ENCODE measurements at regions not wholly inside any gene's neighbourhood (a gene's known extent, or its start where the extent isn't known, plus 50 kb on each side); places are given as distances from the start of the nearest gene placed in this dataset.
"Not testable (repeated sequence)": the region's sequence is repeated elsewhere in the genome, so short reads cannot be mapped to it uniquely, and the experiment has no call there.

GRCh38 chr5:99765011-99765410 lies 770.2 kb upstream of the FAM174A start:
- Mint-ChIP-seq H3K27ac (no peak overlapping the region), H3K4me1 (peaks cover 4% of the 10 kb centered on the region), H3K9me3 (peaks cover 14% of the 10 kb centered on the region), H3K4me3 (no peak overlapping the region), H3K36me3 (ENCODE audit: low read depth) (peaks cover 2% of the 10 kb centered on the region), H3K27me3 (ENCODE audit: insufficient read depth) (no peaks in the 10 kb centered on the region)
- WGBS, 2 experiments (ENCODE audit: insufficient coverage in 1 of 2, insufficient read length in 1 of 2), result 86 to 100% methylated on average over 2 to 3 of the region's 3 CpGs
- Histone ChIP-seq H3K27me3 (ENCODE audit: control insufficient read depth, insufficient read depth, low read length, poor library complexity, severe bottlenecking) (no peaks in the 10 kb centered on the region), H3K9ac (ENCODE audit: extremely low read depth, low read length, poor library complexity, severe bottlenecking) (no peak overlapping the region), H3K36me3 (ENCODE audit: control insufficient read depth, insufficient read depth, low read length) (no peaks in the 10 kb centered on the region), H3K4me1 (ENCODE audit: control insufficient read depth, insufficient read depth, low read length) (no peaks in the 10 kb centered on the region), H3K9me3 (ENCODE audit: control insufficient read depth, low read length) (peaks cover 5% of the 10 kb centered on the region), H3K4me3 (ENCODE audit: low read length) (no peak overlapping the region), H3K27ac (ENCODE audit: low read depth, low read length) (no peak overlapping the region)
- no peak for TF ChIP-seq CTCF (conservative IDR thresholded peaks at IDR 0.05)
- no peak for DNase-seq

GRCh38 chr5:99763021-99763774 lies 772.0 kb upstream of the FAM174A start:
- no peaks in the 10 kb centered on the region for H3K27me3 Mint-ChIP-seq (ENCODE audit: insufficient read depth)
- H3K4me1 ChIP-seq (ENCODE audit: control insufficient read depth, insufficient read depth, low read length), result no peaks in the 10 kb centered on the region
- H3K9me3 ChIP-seq (ENCODE audit: control insufficient read depth, low read length), result peaks cover 12% of the 10 kb centered on the region
- WGBS, 2 experiments (ENCODE audit: insufficient coverage in 1 of 2, insufficient read length in 1 of 2), result 84 to 85% methylated on average over 8 to 11 of the region's 11 CpGs
- H3K4me3 Mint-ChIP-seq, result no peak overlapping the region
- H3K9me3 Mint-ChIP-seq, result peaks cover 20% of the 10 kb centered on the region
- H3K9ac ChIP-seq (ENCODE audit: extremely low read depth, low read length, poor library complexity, severe bottlenecking), result no peak overlapping the region
- no peaks in the 10 kb centered on the region for H3K27me3 ChIP-seq (ENCODE audit: control insufficient read depth, insufficient read depth, low read length, poor library complexity, severe bottlenecking)
- TF ChIP-seq CTCF (conservative IDR thresholded peaks at IDR 0.05), result no peak
- H3K4me3 ChIP-seq (ENCODE audit: low read length), result no peak overlapping the region
- no peak overlapping the region for H3K27ac ChIP-seq (ENCODE audit: low read depth, low read length)
- H3K27ac Mint-ChIP-seq, result peak overlapping the region; percentile 77
- no peaks in the 10 kb centered on the region for H3K36me3 ChIP-seq (ENCODE audit: control insufficient read depth, insufficient read depth, low read length)
- peaks cover 2% of the 10 kb centered on the region for H3K36me3 Mint-ChIP-seq (ENCODE audit: low read depth)
- DNase-seq, result peak; percentile 67
- H3K4me1 Mint-ChIP-seq, result peaks cover 4% of the 10 kb centered on the region

- no peak for DNase-seq
Measured at GRCh38 chr5:99747342-99747741, 787.8 kb upstream of the FAM174A start.

GRCh38 chr5:99733146-99733545 lies 802.0 kb upstream of the FAM174A start:
- not testable (repeated sequence) for DNase-seq; H3K9ac ChIP-seq (ENCODE audit: extremely low read depth, low read length, poor library complexity, severe bottlenecking); H3K4me1 ChIP-seq (ENCODE audit: control insufficient read depth, insufficient read depth, low read length); H3K27me3 Mint-ChIP-seq (ENCODE audit: insufficient read depth); H3K27me3 ChIP-seq (ENCODE audit: control insufficient read depth, insufficient read depth, low read length, poor library complexity, severe bottlenecking); H3K27ac Mint-ChIP-seq; H3K36me3 ChIP-seq (ENCODE audit: control insufficient read depth, insufficient read depth, low read length); H3K27ac ChIP-seq (ENCODE audit: low read depth, low read length); H3K9me3 ChIP-seq (ENCODE audit: control insufficient read depth, low read length); H3K4me3 Mint-ChIP-seq; H3K4me1 Mint-ChIP-seq; H3K4me3 ChIP-seq (ENCODE audit: low read length); H3K36me3 Mint-ChIP-seq (ENCODE audit: low read depth); H3K9me3 Mint-ChIP-seq
- no CpG with 5 or more reads among the region's 1 CpG for WGBS, 2 experiments (ENCODE audit: insufficient coverage in 1 of 2, insufficient read length in 1 of 2)

More at GRCh38 chr5:99747342-99747741, 787.8 kb upstream of the FAM174A start:
- Mint-ChIP-seq H3K9me3 (peaks cover 3% of the 10 kb centered on the region), H3K4me1 (no peaks in the 10 kb centered on the region), H3K27ac (no peak overlapping the region), H3K36me3 (ENCODE audit: low read depth) (no peaks in the 10 kb centered on the region), H3K27me3 (ENCODE audit: insufficient read depth) (no peaks in the 10 kb centered on the region), H3K4me3 (no peak overlapping the region)
- no peak overlapping the region for H3K27ac ChIP-seq (ENCODE audit: low read depth, low read length)
- peaks cover 7% of the 10 kb centered on the region for H3K9me3 ChIP-seq (ENCODE audit: control insufficient read depth, low read length)
- no peaks in the 10 kb centered on the region for H3K4me1 ChIP-seq (ENCODE audit: control insufficient read depth, insufficient read depth, low read length)
- H3K9ac ChIP-seq (ENCODE audit: extremely low read depth, low read length, poor library complexity, severe bottlenecking), result no peak overlapping the region
- no peak for TF ChIP-seq CTCF (conservative IDR thresholded peaks at IDR 0.05)
- H3K27me3 ChIP-seq (ENCODE audit: control insufficient read depth, insufficient read depth, low read length, poor library complexity, severe bottlenecking), result no peaks in the 10 kb centered on the region
- no peak overlapping the region for H3K4me3 ChIP-seq (ENCODE audit: low read length)
- no peaks in the 10 kb centered on the region for H3K36me3 ChIP-seq (ENCODE audit: control insufficient read depth, insufficient read depth, low read length)
- WGBS, 2 experiments (ENCODE audit: insufficient coverage in 1 of 2, insufficient read length in 1 of 2), result 86 to 96% methylated on average over 3 to 4 of the region's 4 CpGs

- DNase-seq; H3K27ac Mint-ChIP-seq; H3K9me3 ChIP-seq (ENCODE audit: control insufficient read depth, low read length); H3K36me3 Mint-ChIP-seq (ENCODE audit: low read depth); H3K4me1 Mint-ChIP-seq; H3K4me3 Mint-ChIP-seq; H3K9me3 Mint-ChIP-seq; H3K27ac ChIP-seq (ENCODE audit: low read depth, low read length); H3K4me1 ChIP-seq (ENCODE audit: control insufficient read depth, insufficient read depth, low read length); H3K27me3 Mint-ChIP-seq (ENCODE audit: insufficient read depth); H3K36me3 ChIP-seq (ENCODE audit: control insufficient read depth, insufficient read depth, low read length); H3K4me3 ChIP-seq (ENCODE audit: low read length); H3K9ac ChIP-seq (ENCODE audit: extremely low read depth, low read length, poor library complexity, severe bottlenecking); H3K27me3 ChIP-seq (ENCODE audit: control insufficient read depth, insufficient read depth, low read length, poor library complexity, severe bottlenecking): not testable (repeated sequence)
- WGBS, 2 experiments (ENCODE audit: insufficient coverage in 1 of 2, insufficient read length in 1 of 2), result 83 to 95% methylated on average over 1 to 4 of the region's 4 CpGs
Measured at GRCh38 chr5:99730653-99731052, 801.8 kb upstream of the CHD1 start.

Measured in endodermal cell (in vitro differentiated cells).